Stimulated activated CD4-positive, alpha-beta T cell treated with anti-CD3 and anti-CD28 coated beads, TNF-alpha, amount 100 ng/mL, for 4 hours (primary cell): ENCODE measurements at regions not wholly inside any gene's neighbourhood (a gene's known extent, or its start where the extent isn't known, plus 50 kb on each side); places are given as distances from the start of the nearest gene placed in this dataset.
"Not testable (repeated sequence)": the region's sequence is repeated elsewhere in the genome, so short reads cannot be mapped to it uniquely, and the experiment has no call there.

Experiments used
- DNase-seq, 3 experiments: peaks; one replicate each; pipeline ENCODE4 v3.0.0-alpha.2; 2020; ENCODE audit warnings: low read depth in 3 of 3

DNA sequence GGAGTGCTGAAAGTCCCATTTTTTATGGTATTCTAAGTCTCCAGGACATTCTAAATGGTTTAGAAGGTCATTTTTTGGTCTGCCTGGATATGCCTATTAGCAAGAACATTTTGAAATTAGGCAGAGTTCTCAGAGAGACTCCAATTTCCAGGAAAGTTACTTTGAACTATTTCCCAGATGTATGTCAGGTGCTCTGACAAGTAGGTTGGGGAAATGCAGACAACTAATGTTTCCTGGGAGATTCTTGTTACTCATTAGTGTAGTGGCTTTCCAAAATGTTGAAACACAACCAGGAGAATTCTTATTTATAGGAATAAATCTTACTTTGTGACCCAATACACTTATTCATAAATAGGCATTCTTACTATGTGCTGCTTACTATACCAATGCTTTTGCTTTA is 268.4 kb downstream of the ZNF37A start:
- DNase-seq, result not testable (repeated sequence)

DNA sequence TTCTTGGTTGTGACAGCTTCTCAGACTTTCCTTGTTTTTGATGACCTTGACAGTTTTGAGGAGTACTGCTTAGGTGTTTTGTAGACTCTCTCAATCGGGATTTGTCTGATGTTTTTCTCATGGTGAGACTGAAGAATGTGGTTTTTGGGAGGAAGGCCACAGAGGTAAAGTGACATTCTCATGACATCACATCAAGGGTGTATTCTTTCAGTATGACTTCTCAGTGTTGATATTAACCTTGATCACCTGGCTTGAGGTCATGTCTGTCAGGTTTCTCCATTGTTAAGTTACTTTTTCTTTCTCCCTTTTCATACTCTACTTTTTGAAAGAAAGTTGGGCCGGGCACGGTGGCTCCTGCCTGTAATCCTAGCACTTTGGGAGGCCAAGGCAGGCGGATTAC is 269.9 kb downstream of the ZNF37A start:
- DNase-seq, result not testable (repeated sequence)

DNA sequence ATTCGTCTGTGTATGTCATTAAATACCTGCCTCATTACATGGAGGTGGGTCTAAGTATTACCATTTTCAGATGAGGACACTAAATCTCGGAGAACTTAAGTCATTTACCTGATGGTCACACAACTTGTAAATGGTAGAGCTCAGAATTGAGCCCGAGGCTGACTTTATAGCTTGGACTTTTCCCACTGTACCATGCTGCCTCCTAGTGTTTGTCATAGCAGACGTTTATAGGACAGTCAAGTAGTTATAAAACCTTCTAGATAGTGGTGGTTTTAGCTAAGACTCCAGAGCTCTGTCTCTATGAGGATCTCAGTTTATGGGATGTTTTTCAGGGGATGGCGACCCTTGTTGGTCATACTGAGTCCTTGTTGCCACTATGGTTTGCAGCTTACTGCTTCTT is 271.8 kb downstream of the ZNF37A start:
- DNase-seq, result not testable (repeated sequence)

DNA sequence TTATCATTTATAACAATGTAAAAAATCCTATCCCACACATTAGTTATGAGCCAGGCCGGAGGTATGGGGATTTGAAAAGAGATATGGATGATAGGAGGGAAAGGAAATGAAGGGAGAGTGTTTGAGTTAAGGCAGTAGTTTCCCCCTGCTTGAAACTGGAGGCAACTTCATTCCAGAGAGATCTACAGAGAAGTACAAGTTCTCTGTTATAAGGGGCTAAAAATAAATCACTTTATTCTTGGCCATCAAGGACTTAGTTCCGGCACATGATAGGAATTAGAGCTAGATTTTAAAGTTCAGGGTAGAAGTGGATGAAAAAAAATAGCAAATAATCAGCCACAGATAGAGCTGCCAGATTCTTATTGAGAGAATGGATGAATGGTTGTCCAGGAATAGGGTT is 289.7 kb downstream of the ZNF37A start:
- not testable (repeated sequence) for DNase-seq

DNA sequence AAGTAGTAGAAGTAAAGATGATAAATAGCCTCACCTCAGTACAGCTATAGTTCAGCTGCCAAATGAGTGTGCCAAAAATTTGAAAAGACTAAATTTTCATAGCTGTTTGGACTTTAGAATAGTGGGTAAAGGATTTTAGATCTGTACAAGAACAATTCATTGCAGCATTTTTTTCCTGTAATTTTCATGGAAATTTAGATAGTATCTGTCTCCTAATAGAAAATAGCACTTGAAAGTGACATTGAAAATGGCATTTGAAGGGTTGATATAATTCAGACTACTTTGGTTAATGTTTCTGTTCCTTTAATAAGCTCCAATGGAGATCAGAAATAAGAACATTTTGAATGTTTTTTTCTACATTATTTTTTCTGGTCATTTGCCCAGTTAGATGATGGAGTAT is 292.7 kb downstream of the ZNF37A start:
- not testable (repeated sequence) for DNase-seq

DNA sequence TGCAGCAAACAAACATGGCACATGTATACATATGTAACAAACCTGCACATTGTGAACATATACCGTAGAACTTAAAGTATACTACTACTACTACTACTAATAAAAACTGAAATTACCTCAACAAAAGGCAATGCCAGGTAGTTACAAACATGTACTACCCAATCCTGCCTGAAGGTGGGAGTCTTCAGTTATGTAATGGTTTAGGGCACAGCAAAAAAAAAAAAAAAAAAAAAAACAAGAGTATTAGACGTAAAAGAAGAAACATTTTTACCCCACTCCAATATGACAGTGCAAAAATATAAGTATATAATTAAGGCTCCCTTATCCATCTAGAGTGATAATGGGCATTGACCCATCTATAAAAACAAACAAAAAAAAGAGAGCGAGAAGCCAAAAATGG is 296.6 kb downstream of the ZNF37A start:
- DNase-seq, result peak in 1 of 3 experiments; percentile 12

DNA sequence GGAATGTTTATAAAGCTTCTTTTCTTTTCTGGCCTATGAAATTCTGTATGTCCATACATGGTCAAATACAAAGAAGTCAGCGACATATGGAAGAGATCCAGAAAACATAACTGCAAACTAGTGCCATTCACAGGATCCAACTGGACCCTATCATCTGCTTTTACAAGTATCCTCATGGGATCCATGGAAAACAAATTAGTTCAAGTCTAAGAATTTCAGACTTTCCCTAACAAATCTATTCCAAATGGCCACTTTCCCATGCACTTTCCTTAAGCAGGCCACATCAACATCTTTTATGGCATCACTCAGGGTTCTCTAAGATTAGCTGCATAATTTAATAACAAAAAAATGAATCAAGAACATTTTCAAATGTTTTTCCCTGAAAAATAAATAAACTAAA is 301.3 kb downstream of the ZNF37A start:
- DNase-seq, result not testable (repeated sequence)

DNA sequence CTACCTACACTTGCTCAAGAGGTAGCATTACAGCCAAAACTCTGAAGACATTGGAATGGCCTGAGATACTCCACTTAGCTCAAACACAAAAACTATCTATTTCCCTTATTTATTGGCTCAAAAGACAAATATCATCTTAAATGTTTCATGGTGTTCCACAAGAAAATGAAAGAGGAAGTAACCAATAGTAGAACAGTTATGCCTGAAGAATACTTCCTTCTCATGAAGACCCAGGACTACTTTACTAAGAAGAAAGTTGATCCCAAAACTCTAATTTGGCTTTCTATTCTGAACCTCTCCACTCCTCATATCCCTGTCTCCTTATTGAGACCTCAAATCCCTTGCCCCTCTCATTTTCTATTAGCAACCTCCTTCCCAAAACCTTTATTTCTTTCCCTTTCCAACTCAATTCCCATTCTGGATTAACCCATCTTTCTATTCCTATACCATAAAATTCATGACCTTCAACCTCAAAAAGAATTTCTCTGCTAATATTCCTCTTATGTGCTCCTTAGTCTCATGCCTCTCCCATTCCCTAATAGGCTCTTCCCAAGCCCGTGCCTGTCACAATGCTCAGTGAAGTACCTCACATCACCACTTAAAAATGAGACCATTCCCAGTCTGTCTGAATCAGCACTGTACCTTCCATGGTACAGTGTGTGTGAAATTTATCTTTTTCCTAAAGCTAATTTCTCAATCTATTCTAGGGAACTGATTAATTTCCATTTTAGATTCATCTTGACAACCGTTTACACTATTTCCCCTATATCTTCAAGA is 302.2 kb downstream of the ZNF37A start:
- DNase-seq, result not testable (repeated sequence)

DNA sequence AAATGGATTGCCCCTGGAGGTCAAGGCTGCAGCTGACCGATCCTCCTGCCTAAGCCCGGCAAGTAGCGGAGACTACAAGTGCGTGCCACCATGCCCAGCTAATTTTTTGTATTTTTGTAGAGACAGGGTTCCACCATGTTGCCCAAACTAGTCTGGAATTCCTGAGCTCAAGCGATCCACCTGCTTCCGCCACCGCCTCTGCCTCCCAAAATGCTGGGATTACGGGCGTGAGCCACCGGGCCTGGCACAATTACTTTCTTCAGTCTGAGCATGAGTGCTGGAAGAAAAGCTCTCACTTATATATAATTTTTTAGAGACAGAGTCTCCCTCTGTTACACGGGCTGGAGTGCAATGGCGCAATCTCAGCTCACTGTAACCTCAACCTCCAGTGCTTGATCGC is 307.4 kb downstream of the ZNF37A start:
- DNase-seq, result not testable (repeated sequence)

DNA sequence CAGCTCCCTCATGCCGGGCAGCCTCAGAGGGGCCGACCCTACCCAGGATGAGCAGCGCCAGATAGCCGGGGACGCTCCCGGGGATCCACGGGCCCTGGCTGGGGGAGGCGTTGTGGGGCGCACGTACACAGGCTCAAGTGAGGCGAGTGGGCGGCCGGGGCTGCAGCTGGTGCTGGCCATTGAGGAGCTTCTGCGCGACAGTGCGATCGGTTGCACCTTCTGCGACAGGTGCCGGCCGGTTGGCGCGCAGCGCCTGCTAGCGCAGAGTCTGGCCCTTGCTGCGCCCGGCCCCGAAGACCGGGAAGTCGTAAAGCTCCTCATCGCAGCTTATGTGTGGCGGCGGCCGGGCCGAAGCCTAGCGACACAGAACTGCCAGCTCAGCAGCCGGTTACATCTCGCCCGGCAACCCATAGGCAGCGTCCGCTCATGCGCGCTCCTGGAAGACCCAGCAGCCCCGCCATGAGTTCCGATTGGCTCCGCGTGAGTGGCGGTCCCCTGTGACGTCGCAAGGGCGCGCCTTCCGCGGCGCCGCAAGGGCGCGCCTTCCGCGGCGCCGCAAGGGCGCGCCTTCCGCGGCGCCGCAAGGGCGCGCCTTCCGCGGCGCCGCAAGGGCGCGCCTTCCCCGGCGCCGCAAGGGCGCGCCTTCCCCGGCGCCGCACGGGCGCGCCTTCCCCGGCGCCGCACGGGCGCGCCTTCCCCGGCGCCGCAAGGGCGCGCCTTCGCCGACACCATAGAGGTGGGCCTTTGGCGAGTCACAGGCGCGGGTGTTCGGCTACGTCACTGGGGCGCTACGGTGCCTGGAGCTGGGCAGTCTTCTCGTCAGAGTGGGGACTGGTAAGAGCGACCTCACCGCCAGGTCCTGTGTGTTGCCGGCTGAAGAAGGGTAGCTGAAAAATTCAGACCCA is 308.6 kb downstream of the ZNF37A start:
- DNase-seq, result peak; percentile 78 to 88 (median 83)

DNA sequence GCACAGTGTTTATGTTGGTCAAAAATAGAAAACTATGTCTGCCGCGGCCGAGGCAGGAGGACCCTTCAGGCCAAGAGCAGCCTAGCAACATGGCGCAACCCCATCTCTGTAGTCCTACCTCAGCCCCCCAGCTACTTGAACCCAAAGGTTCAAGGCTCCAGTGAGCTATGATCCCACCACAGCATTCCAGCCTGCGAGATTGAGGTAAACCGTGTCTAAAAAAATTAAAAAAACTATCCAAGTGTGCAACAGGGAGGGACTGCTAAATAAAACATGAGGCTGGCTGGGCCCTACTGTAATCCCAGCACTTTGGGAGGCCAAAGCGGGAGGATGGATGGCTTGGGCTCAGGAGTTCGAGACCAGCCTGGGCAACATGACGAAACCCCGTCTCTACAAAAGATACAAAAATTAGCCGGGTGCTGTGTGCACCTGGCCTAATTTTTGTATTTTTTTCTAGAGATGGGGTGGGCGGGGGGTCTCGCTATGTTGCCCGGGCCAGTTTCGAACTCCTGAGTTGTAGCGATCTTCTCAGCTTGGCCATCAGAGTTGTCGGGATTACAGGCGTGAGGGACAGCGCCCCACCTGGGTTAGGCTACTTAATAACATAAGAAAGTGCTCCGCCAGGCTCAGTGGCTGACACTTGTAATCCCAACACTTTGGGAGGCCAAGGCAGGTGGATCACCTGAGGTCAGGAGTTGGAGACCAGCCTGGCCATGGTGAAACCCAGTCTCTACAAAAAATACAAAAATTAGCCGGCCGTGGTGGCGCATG is 309.4 kb downstream of the ZNF37A start:
- not testable (repeated sequence) for DNase-seq

DNA sequence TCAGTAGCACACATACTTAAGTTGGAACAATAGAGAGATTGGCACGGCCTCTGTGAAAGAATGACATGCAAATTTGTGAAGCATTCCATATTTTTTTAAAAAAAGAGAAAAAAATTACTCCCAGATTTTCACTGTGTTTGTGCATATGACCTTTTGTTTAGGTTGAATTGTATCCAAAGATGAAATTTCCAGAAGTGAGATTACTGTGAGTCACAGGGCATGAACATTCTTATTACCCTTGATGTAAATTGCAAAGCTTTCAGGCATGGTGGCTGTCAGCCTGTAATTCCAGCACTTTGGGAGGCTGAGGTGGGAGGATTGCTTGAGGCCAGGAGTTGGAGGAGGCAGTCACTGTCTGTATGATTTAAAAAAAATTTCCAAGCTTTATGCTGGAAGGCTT is 329.5 kb downstream of the ZNF37A start:
- not testable (repeated sequence) for DNase-seq

DNA sequence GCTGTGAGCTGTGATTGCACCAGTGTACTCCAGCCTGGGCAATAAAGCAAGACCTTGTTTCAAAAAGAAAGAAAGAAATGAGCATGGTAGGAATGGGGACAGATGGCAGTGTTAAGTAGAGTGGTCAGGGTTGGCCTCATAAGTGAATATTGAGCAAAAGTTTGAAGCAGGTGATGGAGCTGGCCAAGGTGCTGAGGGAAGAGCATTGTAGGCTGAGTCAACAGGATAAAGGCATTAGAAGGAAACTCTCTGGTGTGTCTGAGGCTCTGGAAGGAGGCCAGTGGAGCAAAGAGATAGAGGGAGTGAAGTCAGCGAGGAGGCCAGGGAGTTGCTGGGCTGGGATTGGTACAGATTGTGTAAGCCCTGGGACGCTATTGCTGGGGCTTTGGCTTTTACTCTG is 336.1 kb downstream of the ZNF37A start:
- not testable (repeated sequence) for DNase-seq

DNA sequence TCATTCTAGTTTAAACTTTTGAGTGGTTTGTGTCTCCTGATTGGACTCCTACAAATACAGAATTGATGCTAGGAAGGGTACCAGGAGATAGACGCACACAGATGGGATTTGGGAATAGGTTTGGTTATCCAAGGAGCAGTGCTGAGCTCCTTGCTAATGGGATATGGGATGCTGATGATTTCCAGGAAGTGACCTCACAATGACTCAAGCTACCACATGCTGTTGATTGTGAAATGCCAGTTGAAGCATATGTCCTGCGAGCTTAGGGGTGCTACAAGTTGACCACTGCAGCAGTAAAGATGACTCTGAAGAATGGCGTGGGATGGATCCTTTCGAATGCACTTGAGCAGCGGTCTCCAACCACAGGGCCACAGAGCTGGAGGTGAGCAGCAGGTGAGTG is 343.2 kb downstream of the ZNF37A start:
- not testable (repeated sequence) for DNase-seq

DNA sequence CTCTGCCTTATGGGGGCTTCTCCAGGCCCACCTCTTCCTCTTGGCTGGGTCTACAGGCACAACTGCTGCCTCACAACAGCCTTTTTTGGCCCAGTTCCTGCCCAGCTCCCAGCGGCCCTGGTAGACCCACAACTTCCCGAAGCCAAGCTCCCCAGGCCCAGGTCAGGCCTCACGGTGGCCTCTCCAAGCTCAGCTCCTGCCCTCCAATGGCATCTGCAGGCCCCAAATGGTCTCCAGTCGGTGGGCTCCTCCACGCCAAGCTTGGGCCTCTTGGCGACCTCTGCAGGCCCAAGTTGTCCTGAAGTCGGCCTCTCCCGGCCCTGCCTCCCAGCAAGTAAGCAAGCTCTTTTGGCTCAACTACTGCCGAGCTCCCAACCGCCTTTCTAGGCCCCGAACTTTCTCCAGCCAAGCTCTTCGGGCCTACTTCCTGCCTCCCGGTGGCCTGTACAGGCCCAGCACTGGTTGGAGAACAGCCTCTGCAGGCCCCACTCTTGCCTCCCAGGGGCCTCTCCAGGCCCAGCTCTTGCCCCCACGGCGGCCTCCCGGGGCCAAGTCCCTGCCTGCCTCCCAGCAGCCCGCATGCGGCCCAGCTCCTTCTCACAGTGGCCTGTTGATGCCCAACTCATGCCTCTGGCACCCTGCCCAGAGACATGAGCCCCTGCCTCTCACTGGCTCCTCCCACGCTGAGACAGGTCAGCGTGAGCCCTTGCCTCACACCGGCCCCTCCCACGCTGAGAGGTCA is 354.6 kb downstream of the ZNF37A start:
- DNase-seq, result not testable (repeated sequence)

DNA sequence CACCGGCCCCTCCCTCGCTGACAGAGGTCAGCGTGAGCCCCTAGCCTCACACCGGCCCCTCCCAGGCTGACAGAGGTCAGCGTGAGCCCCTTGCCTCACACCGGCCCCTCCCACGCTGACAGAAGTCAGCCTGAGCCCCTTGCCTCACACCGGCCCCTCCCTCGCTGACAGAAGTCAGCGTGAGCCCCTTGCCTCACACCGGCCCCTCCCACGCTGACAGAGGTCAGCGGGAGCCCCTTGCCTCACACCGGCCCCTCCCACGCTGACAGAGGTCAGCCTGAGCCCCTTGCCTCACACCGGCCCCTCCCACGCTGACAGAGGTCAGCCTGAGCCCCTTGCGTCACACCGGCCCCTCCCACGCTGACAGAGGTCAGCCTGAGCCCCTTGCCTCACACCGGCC is 355.5 kb downstream of the ZNF37A start:
- DNase-seq, result not testable (repeated sequence)

DNA sequence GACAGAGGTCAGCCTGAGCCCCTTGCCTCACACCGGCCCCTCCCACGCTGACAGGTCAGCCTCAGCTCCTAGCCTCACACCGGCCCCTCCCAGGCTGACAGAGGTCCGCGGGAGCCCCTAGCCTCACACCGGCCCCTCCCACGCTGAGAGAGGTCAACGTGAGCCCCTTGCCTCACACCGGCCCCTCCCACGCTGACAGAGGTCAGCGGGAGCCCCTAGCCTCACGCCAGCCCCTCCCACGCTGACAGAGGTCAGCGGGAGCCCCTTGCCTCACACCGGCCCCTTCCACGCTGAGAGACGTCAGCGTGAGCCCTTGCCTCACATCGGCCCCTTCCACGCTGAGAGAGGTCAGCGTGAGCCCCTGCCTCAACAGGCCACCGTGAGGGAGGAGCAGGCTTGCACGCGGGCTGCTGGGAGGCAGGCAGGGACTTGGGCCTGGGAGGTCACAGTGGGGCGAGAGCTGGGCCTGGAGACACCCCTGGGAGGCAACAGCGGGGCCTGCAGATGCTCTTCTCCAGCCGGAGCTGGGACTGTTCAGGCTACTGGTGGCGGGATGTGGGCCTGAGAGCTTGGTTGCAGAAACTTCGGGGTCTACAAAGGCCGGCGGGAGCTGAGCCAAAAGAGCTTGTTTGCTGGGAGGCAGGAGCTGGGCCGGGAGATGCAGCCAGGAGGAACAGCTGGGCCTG is 356.4 kb downstream of the ZNF37A start:
- not testable (repeated sequence) for DNase-seq

DNA sequence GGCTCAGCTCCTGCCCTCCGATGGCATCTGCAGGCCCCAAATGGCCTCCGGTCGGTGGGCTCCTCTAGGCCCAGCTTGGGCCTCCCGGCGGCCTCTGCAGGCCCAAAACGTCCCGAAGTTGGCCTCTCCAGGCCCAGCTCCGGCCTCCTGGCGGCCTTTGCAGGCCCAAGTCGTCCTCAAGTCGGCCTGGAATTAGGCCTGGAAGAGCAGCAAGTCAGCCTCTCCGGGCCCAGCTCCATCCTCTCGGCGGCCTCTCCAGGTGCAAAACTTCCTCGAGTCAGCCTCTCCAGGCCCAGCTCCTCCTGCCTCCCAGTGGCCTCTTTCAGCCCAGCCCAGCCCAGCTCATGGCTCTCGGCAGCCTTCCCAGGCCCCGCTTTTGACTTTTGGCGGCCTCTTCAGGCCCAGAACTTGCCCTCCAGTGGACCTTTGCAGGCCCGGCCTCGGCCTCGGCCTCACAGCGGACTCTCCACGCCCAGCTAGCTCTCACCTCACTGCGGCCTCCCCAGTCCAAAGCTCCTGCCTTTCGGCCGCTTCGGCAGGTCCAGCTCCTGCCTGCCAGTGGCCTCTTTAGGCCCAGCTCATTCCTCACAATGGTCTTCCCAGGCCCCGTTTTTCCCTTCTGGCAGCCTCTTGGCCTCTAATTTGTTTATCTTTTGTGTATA is 357.3 kb downstream of the ZNF37A start:
- DNase-seq, result not testable (repeated sequence)
